GM12872 (cell line): ENCODE measurements at regions not wholly inside any gene's neighbourhood (a gene's known extent, or its start where the extent isn't known, plus 50 kb on each side); places are given as distances from the start of the nearest gene placed in this dataset.

Experiments
- CTCF ChIP-seq: IDR thresholded peaks from 3 replicates; pipeline ENCODE4 v1.5.1; 2011; ENCODE audit warnings: low read depth, mild to moderate bottlenecking, low read length, moderate library complexity; ENCODE audit not compliant: insufficient read depth

DNA sequence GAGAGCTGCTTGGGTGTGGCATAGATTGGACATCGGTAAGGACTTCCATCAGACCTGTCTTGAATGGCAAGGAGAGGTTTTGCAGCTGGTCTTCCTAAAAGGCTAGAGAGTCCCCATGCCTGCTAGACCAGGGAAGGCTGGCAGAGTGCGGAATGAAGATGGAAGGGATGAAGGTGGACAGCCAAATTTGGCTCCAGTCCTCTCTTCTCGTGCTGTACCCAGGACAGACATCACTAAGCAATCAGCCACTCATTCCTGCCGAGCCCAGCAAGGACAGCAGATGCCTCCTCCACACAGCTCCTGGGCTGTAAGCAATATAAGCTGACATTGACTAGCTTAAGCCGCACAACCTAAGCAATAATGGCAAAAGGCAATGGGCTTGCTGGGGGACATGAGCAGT, 112.0 kb downstream of the OLFM1 start:
- TF ChIP-seq CTCF, result no peak

- no peak for TF ChIP-seq CTCF
Measured at GRCh38 chr9:135201711-135202110, 114.2 kb downstream of the OLFM1 start.

DNA sequence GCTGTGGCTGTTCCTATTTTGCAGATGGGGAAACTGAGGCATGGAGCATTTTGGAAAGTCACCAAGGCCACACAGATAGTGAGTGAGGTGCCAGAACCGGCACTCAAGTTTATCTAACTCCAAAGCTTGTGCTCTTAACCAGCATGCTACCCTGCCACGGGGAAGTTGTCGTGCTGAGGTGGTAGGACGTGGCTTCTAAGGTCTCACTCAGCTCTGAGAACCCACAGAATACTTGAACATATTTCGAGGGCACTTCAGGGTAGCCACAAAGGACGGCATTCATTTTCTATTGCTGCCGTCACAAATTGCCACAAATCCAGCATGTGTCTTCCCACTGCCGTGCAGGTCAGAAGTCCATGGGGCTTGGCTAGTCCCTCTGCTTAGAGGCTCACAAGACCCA, 116.7 kb downstream of the OLFM1 start:
- no peak for TF ChIP-seq CTCF

- no peak for TF ChIP-seq CTCF
Measured at GRCh38 chr9:135209136-135209535, 121.7 kb downstream of the OLFM1 start.

GRCh38 chr9:135209852-135210251, 122.4 kb downstream of the OLFM1 start:
- TF ChIP-seq CTCF, result no peak

GRCh38 chr9:135210676-135211523, 123.4 kb downstream of the OLFM1 start:
- no peak for TF ChIP-seq CTCF

- no peak for TF ChIP-seq CTCF
Measured at GRCh38 chr9:135211524-135211890, 124.0 kb downstream of the OLFM1 start.
